Stimulated activated memory B cell treated with anti-CD40 and anti-IgM and Interleukin-4, amounts not matched to agents 10 μg/mL and 1 μg/mL and 100 μg/mL, for 72 hours (primary cell): ENCODE measurements at regions not wholly inside any gene's neighbourhood (a gene's known extent, or its start where the extent isn't known, plus 50 kb on each side); places are given as distances from the start of the nearest gene placed in this dataset.

Experiments used
- ATAC-seq: fragments of 150-1000 bp; cut with Tn5 transposase; 2 replicates; pipeline ENCODE4 v1.10.0; 2021
- H3K27ac Mint-ChIP-seq: one replicate; pipeline ENCODE4 v1.8.0; 2022; ENCODE audit warnings: mild to moderate bottlenecking, mixed read lengths
- H3K27me3 Mint-ChIP-seq: one replicate; pipeline ENCODE4 v1.8.0; 2022; ENCODE audit warnings: mixed read lengths
- H3K36me3 Mint-ChIP-seq: one replicate; pipeline ENCODE4 v1.8.0; 2022; ENCODE audit warnings: mixed read lengths
- H3K4me1 Mint-ChIP-seq: one replicate; pipeline ENCODE4 v1.8.0; 2022; ENCODE audit warnings: mixed read lengths
- H3K4me3 Mint-ChIP-seq: one replicate; pipeline ENCODE4 v1.8.0; 2022; ENCODE audit warnings: mild to moderate bottlenecking, moderate library complexity, mixed read lengths
- H3K9me3 Mint-ChIP-seq: one replicate; pipeline ENCODE4 v1.8.0; 2022; ENCODE audit warnings: mixed read lengths

DNA sequence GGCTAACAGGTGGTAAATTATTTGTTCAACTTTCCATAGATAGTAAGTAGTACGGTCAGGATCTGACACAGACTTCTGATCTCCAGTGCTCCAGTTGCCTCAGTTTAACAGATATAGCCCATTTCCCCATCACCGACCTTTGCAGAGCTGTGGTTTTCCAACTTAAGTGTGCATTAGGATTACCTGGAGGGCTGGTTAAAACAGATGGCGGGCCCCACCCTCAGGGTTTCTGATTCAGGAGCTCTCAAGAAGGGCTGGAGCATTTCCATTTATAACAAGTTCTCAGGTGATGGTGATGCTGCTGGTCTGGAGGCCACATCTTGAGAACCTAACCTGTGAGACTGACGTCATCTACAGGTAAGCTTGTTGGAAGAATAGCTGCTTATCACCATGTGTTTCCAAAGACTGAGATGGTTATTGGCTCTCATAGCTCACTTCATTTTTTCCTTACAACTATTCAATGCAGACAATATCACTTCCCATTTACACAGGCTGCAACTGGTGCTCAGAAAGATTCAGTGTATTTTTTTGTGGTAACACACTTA, 360.1 kb upstream of the CHD6 start:
- Mint-ChIP-seq H3K4me1 (no peaks in the 10 kb centered on the region), H3K27me3 (no peaks in the 10 kb centered on the region), H3K27ac (no peak overlapping the region), H3K9me3 (no peaks in the 10 kb centered on the region), H3K36me3 (no peaks in the 10 kb centered on the region), H3K4me3 (no peak overlapping the region)
- ATAC-seq: no peak

DNA sequence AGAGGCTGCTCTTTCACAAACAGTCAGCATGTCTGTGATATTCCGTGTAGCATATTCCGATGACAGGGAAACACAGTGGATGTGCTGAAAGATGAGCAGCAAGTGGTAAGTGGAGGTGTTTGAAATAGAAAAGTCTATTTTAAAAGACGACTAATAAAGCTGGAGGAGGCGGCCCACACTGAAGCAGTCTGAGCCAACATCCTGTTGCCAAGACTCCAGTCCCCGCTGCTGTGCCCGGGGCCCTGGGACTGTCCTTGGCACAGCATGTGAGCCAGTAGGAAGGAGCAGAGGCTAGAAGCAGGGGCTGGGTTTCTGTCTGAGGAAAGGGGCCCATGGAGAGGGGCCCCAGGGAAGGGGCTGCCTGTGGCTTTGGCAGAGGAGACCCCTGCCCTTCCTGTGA, 351.5 kb upstream of the CHD6 start:
- Mint-ChIP-seq H3K36me3 (no peaks in the 10 kb centered on the region), H3K27me3 (peaks cover 11% of the 10 kb centered on the region), H3K4me1 (no peaks in the 10 kb centered on the region), H3K4me3 (no peak overlapping the region), H3K9me3 (no peaks in the 10 kb centered on the region), H3K27ac (no peak overlapping the region)
- no peak for ATAC-seq

DNA sequence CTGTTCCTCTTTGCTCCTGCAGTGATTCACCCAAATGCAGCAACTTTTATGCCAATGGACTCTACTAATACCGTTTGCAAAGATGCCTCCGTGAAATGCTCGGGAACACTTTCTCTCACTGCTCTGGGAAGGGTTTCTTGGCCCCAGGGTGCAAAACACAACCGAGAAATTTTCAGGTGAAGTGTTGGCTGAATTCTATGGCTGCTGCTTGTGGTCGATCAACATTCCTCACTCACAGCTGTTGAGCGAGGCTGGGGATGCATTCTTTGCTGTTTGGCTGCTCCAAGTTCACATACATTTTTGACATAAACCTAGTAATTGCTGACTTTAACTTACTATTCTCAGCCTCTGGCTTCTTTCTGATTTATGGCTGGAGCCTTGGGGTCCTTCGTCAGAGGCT, 342.0 kb upstream of the CHD6 start:
- H3K27ac Mint-ChIP-seq: no peak overlapping the region
- ATAC-seq: no peak
- no peaks in the 10 kb centered on the region for H3K36me3 Mint-ChIP-seq
- peaks cover 4% of the 10 kb centered on the region for H3K9me3 Mint-ChIP-seq
- no peaks in the 10 kb centered on the region for H3K4me1 Mint-ChIP-seq
- H3K27me3 Mint-ChIP-seq: no peaks in the 10 kb centered on the region
- no peak overlapping the region for H3K4me3 Mint-ChIP-seq

DNA sequence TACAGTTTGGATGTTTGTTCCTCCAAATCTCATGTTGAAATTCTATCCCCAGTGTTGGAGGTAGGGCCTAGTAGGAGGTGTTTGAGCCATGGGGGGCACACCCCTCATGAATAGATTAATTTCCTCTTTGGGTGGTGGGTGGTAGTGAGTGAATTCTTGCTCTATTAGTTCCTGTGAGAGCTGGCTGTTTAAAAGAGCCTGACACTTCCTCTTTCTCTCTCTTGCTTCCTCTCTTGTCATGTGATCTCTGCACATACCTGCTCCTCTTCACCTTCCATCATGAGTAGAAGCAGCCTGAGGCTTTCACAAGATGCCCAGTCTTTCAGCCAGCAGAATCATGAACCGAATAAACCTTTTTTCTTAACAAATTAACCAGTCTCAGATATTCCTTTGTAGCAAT, 340.2 kb upstream of the CHD6 start:
- no peaks in the 10 kb centered on the region for H3K27me3 Mint-ChIP-seq
- no peaks in the 10 kb centered on the region for H3K4me1 Mint-ChIP-seq
- H3K36me3 Mint-ChIP-seq: no peaks in the 10 kb centered on the region
- no peak overlapping the region for H3K4me3 Mint-ChIP-seq
- no peak for ATAC-seq
- peaks cover 4% of the 10 kb centered on the region for H3K9me3 Mint-ChIP-seq
- no peak overlapping the region for H3K27ac Mint-ChIP-seq

DNA sequence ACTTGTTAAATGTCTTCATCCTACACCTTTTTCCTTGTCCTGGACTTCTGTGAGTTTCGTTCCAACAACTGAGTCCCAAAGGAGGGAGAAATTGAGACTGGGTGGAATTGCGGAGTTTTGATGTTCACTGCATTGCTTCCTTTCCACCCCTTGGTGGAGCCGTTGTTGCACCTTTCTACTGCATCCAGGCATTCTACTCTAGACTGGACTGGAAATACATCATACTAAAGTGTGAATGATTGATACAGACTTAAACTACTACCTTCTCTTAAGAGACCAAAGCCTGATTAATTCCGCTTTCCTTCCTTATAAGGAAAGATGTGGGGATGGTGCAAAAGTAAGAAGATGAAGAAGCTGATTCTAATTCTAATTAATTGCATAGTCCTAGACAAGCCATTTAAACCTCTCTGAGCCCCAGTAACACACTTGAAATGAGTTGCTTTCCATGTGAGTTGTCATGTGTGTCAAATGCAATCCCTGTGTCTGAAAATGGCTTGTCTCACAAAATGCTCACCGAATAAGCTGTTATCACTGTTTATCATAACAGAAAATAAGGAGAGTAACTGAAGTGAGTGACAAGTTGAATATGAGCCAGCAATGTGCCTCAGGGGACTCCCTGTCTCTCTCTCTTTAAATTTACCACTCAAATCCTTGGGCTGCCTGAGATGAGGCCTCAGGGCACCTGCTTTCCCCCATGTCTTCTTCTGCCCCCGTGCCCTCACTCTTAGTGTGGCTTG, 338.3 kb upstream of the CHD6 start:
- H3K9me3 Mint-ChIP-seq: peaks cover 4% of the 10 kb centered on the region
- H3K27ac Mint-ChIP-seq: no peak overlapping the region
- no peaks in the 10 kb centered on the region for H3K27me3 Mint-ChIP-seq
- no peak for ATAC-seq
- no peaks in the 10 kb centered on the region for H3K36me3 Mint-ChIP-seq
- no peaks in the 10 kb centered on the region for H3K4me1 Mint-ChIP-seq
- no peak overlapping the region for H3K4me3 Mint-ChIP-seq

DNA sequence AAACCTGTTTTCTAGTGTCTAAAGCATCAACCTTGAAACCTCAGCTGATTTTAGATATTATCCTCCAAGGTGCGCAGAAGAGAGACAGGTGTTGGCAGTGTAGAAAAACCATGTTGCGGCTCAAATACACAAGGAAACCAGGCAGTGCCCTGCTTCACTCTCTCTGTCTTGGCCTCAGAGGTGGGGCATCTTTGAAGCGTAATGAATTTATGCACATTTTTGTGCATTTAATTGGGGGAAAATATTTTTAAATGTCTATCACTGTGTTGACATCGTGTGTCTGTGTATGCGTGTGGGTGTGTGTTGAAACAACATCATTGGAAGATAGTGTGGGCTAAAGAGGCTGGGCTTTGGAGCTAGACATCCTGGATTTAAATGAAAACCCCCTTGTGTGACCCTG, 334.0 kb upstream of the CHD6 start:
- H3K4me1 Mint-ChIP-seq: no peaks in the 10 kb centered on the region
- no peaks in the 10 kb centered on the region for H3K9me3 Mint-ChIP-seq
- H3K4me3 Mint-ChIP-seq: no peak overlapping the region
- no peak for ATAC-seq
- H3K27ac Mint-ChIP-seq: no peak overlapping the region
- no peaks in the 10 kb centered on the region for H3K36me3 Mint-ChIP-seq
- H3K27me3 Mint-ChIP-seq: no peaks in the 10 kb centered on the region

DNA sequence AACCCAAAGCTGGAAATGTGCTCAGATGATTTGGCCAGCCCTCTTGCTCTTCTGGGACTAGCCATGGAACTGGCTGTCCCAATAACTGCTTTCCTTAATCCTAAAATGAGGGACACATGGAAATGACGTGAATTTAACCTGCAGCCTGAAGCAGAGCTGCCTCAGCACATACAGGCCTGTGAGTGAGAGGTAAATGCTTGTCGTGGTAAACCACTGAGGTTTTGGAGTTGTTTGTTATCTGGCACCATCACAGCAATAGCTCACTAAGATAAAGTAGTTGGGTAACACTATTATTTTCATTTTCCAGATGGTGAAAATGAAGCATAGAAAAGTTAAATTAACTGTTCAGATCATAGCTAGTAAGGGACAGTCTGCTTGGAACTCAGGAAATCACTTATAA, 333.4 kb upstream of the CHD6 start:
- Mint-ChIP-seq H3K4me1 (no peaks in the 10 kb centered on the region), H3K27me3 (no peaks in the 10 kb centered on the region), H3K36me3 (no peaks in the 10 kb centered on the region), H3K27ac (no peak overlapping the region), H3K9me3 (no peaks in the 10 kb centered on the region), H3K4me3 (no peak overlapping the region)
- no peak for ATAC-seq

DNA sequence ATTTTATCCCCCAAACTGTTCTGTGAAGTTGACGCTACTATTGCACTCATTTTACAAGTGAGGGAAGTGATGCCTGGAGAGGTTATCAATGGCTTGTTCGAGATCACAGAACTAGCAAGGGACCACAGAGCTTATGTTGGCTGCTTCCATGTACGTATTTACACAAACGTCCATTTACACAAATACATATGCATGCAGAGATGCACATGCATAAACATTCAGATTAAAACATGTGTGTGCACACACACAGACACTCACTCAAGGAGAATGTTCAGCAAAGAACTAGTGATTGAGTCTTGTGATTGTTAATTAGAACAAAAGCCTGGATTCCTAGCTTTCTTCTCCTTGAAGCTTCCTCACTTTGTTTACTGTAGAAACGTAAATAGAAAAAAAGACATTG, 321.5 kb upstream of the CHD6 start:
- H3K4me1 Mint-ChIP-seq: no peaks in the 10 kb centered on the region
- peaks cover 17% of the 10 kb centered on the region for H3K27me3 Mint-ChIP-seq
- no peaks in the 10 kb centered on the region for H3K36me3 Mint-ChIP-seq
- no peak overlapping the region for H3K27ac Mint-ChIP-seq
- ATAC-seq: no peak
- no peak overlapping the region for H3K4me3 Mint-ChIP-seq
- H3K9me3 Mint-ChIP-seq: no peaks in the 10 kb centered on the region

DNA sequence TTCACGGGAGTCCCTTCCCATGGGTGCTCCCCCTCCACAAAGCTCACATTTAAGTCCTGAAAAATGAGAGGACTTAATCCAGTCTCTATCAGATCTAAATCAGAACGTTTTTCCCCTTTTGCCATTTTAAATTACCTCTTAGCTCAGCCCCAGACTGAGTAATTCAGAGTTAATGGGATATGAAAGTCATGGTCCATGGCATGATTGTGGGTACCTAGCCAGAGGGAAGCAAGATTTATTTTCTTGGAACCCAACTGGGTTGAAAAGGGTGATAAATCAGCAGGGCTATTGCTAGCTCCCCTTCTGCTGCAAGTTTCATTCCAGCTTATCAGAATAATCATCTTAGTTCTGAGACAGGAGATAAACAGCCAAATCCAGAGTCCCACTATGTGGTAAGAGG, 320.2 kb upstream of the CHD6 start:
- Mint-ChIP-seq H3K36me3 (no peaks in the 10 kb centered on the region), H3K27me3 (peaks cover 17% of the 10 kb centered on the region), H3K4me1 (no peaks in the 10 kb centered on the region), H3K4me3 (no peak overlapping the region), H3K27ac (no peak overlapping the region), H3K9me3 (no peaks in the 10 kb centered on the region)
- no peak for ATAC-seq

DNA sequence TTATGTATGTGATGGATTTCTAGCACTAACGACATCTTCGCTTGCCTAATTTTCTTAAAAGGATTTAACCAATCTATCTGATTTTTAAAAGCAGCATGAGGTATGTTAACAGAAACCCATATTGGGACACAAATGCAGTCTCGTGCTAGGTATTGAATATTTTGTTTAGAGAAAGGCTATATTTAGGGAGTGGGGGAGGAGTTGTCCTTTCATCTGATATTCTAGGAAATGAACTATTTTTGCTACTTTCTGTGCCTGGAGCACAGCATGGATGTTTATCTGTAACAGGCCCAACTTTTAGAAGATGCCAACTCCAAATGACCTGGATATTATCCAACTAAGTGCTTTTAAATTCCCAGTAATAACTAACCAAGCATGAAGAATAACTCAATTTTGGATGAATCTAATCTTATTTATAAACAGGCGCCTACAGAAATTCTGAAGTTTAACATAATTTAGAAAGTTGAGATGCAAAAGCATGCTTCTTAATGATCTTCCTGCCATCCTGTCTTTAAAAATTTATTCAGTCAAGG, 317.1 kb upstream of the CHD6 start:
- no peak overlapping the region for H3K27ac Mint-ChIP-seq
- H3K36me3 Mint-ChIP-seq: no peaks in the 10 kb centered on the region
- ATAC-seq: no peak
- no peaks in the 10 kb centered on the region for H3K4me1 Mint-ChIP-seq
- no peak overlapping the region for H3K4me3 Mint-ChIP-seq
- H3K9me3 Mint-ChIP-seq: no peaks in the 10 kb centered on the region
- H3K27me3 Mint-ChIP-seq: peaks cover 10% of the 10 kb centered on the region

DNA sequence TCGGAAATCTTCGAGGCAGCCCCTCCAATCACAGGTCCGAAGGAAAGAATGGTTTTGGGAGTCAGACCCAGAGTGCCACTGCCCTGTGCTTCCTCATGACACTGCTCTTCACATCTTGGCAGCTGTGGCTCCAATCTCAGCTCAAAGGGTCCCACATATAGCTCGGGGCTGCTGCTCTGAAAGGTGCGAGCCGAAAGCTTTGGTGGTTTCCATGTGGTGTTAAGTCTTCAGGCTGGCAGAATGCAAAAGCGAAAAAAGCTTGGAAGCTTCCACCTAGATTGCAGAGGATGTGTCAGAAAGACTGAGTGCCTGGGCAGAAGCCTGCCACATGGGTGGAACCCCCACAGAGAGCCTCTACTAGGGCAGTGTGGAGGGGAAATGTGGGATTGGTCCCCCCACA, 314.3 kb upstream of the CHD6 start:
- peaks cover 4% of the 10 kb centered on the region for H3K9me3 Mint-ChIP-seq
- H3K36me3 Mint-ChIP-seq: no peaks in the 10 kb centered on the region
- H3K27me3 Mint-ChIP-seq: peaks cover 10% of the 10 kb centered on the region
- ATAC-seq: no peak
- no peak overlapping the region for H3K4me3 Mint-ChIP-seq
- H3K27ac Mint-ChIP-seq: no peak overlapping the region
- H3K4me1 Mint-ChIP-seq: no peaks in the 10 kb centered on the region

DNA sequence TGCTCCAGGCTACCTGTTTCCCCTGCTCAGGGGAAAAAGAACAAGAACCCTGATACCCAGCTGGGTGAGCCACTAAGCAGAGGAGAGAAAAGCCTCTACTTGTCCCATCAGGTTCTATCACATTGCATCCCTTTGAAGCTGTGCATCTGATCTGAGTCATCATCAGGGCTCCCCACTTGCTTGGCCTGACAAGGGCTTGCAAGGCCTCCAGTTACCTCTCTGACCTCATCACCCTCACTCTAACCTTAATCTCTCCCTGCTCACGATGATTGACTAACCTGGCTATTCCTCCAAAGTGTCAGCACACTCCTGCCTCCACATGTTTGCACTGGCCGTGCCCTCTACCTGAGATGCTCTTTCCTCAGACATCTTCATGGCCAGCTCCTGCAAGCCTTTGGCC, 309.5 kb upstream of the CHD6 start:
- Mint-ChIP-seq H3K36me3 (no peaks in the 10 kb centered on the region), H3K9me3 (peaks cover 4% of the 10 kb centered on the region), H3K4me3 (no peak overlapping the region), H3K4me1 (no peaks in the 10 kb centered on the region), H3K27ac (no peak overlapping the region), H3K27me3 (peaks cover 10% of the 10 kb centered on the region)
- ATAC-seq: no peak

DNA sequence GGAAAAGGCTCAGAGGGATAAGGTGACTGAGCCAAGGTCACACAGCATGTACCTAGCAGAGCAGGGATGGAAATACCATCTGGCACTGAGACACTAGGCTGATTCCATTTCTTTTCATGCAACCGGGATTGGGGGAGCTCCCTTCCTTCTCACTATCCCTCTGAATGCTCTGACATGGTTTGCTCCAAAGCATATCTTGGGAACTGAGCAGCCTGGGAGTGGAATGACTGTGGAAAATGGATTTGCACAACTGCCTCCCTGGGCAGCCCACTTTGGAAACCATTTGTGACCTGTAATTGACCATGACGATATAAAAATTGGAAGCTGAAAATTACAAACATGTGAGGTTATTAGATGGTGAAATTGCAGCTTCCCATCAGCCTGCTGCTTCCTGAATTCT, 309.0 kb upstream of the CHD6 start:
- Mint-ChIP-seq H3K4me1 (no peaks in the 10 kb centered on the region), H3K36me3 (no peaks in the 10 kb centered on the region), H3K9me3 (peaks cover 4% of the 10 kb centered on the region), H3K27me3 (peaks cover 10% of the 10 kb centered on the region), H3K4me3 (no peak overlapping the region), H3K27ac (no peak overlapping the region)
- ATAC-seq: no peak

DNA sequence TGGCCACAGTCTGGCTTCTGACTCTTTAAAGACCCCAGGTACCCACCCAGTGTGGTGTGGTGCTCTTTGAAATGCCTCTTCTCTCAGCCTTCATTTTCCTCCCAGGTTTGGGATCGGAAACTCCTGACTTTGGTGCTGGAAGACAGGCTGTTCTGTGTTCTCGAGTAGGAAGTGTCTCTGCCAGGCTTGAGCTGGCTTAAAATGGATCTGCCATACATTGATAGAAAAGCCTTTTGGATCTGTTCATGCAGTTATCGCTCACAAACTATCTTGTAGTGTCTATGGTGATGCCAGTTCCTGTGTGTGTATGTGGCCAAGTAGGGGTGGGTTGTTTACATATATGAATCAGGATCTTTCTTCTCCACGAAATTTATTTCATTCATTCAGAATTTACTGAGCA, 307.3 kb upstream of the CHD6 start:
- H3K27ac Mint-ChIP-seq: no peak overlapping the region
- no peak for ATAC-seq
- no peaks in the 10 kb centered on the region for H3K4me1 Mint-ChIP-seq
- no peaks in the 10 kb centered on the region for H3K27me3 Mint-ChIP-seq
- H3K36me3 Mint-ChIP-seq: no peaks in the 10 kb centered on the region
- peaks cover 4% of the 10 kb centered on the region for H3K9me3 Mint-ChIP-seq
- H3K4me3 Mint-ChIP-seq: no peak overlapping the region

DNA sequence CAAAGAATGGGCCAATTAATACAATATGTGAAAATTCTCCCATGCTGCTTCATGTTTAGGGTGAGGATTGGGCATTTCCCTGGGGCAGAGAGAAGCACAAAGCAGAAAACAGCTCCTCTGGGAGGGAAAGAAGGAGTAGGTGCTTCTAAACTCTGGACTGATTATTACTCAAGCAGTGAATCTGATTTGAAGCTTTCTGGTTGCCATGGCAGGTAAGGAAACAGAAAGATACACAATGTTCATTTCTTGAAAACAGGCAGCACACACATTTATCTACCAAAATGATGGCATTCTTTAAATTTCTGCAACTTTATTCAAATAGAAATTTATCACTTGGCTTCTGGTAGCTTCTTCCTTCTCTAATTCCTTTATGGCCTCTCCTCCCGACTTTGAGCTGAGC, 305.4 kb upstream of the CHD6 start:
- H3K9me3 Mint-ChIP-seq: no peaks in the 10 kb centered on the region
- H3K4me1 Mint-ChIP-seq: no peaks in the 10 kb centered on the region
- no peaks in the 10 kb centered on the region for H3K36me3 Mint-ChIP-seq
- no peak overlapping the region for H3K27ac Mint-ChIP-seq
- H3K4me3 Mint-ChIP-seq: no peak overlapping the region
- no peak for ATAC-seq
- no peaks in the 10 kb centered on the region for H3K27me3 Mint-ChIP-seq

DNA sequence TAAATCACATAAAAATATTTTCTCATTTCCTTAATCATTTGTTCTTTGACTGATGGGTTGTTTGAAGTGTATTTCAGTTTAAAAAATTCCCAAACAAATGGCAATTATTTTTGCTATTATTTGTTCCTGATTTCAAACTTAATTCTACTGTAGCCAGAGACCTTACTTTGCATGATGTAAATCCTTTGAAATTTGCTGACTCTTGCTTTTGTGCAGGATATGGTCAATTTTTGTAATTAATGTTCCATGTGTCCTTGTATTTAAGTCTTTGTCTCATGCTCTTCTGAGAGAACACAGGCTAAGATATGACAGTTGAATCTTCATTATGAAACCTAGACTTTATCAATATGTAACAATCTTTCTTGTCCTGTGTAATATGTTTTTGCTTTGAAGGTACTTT, 295.0 kb upstream of the CHD6 start:
- no peak for ATAC-seq
- Mint-ChIP-seq H3K4me3 (no peak overlapping the region), H3K27ac (no peak overlapping the region), H3K4me1 (no peaks in the 10 kb centered on the region), H3K9me3 (peaks cover 19% of the 10 kb centered on the region), H3K27me3 (peaks cover 29% of the 10 kb centered on the region), H3K36me3 (no peaks in the 10 kb centered on the region)
